Suprapubic skin (tissue), 4 donors: ENCODE measurements at regions not wholly inside any gene's neighbourhood (a gene's known extent, or its start where the extent isn't known, plus 50 kb on each side); places are given as distances from the start of the nearest gene placed in this dataset.

Experiments used
- DNase-seq, 2 donors: peaks; one replicate each; pipeline ENCODE4 v3.0.0-alpha.2; 2019; ENCODE audit warnings: low spot score in 2 of 2
- H3K27ac ChIP-seq: fragments of 200-600 bp; sonication (generic); one replicate; pipeline ENCODE4 v1.5.1; 2019
- H3K27me3 ChIP-seq: fragments of 200-600 bp; sonication (generic); one replicate; pipeline ENCODE4 v1.5.1; 2019
- H3K36me3 ChIP-seq: fragments of 200-600 bp; sonication (generic); one replicate; pipeline ENCODE4 v1.5.1; 2019
- H3K4me1 ChIP-seq: fragments of 200-600 bp; sonication (generic); one replicate; pipeline ENCODE4 v1.5.1; 2019
- H3K4me3 ChIP-seq: fragments of 200-600 bp; sonication (generic); one replicate; pipeline ENCODE4 v1.5.1; 2019; ENCODE audit warnings: mild to moderate bottlenecking
- H3K9me3 ChIP-seq: fragments of 200-600 bp; sonication (generic); one replicate; pipeline ENCODE4 v1.5.1; 2019
- EP300 ChIP-seq: sonication (generic); formaldehyde crosslinking; IDR thresholded peaks from one replicate; pipeline ENCODE4 v1.6.1; 2017; ENCODE audit warnings: antibody characterized with exemption
- POLR2A ChIP-seq, 2 donors: fragments of 450-650 bp; IDR thresholded peaks; one replicate each; pipeline ENCODE4 v1.6.1; 2017; ENCODE audit warnings: antibody characterized with exemption in 2 of 2, mild to moderate bottlenecking in 2 of 2, moderate library complexity in 2 of 2
- POLR2AphosphoS5 ChIP-seq, 3 donors: sonication (generic); formaldehyde crosslinking; IDR thresholded peaks; one replicate each; pipeline ENCODE4 v1.6.1; 2017; ENCODE audit warnings: antibody characterized with exemption in 3 of 3
- WGBS: methylation state at CpG from one replicate; pipeline ENCODE4 v1.1.5; 2018; 5-methylcytosine and 5-hydroxymethylcytosine counted together
- TF ChIP-seq, protein P1 (sequence below), 2 donors: fragments of 200-600 bp in 1 of 2; fragments of 450-650 bp in 1 of 2; sonication (generic) in 1 of 2; IDR thresholded peaks; one replicate each; pipeline ENCODE4 v1.5.1; 2016 to 2019; ENCODE audit warnings: antibody characterized with exemption in 2 of 2, mild to moderate bottlenecking in 1 of 2, moderate library complexity in 1 of 2

DNA sequence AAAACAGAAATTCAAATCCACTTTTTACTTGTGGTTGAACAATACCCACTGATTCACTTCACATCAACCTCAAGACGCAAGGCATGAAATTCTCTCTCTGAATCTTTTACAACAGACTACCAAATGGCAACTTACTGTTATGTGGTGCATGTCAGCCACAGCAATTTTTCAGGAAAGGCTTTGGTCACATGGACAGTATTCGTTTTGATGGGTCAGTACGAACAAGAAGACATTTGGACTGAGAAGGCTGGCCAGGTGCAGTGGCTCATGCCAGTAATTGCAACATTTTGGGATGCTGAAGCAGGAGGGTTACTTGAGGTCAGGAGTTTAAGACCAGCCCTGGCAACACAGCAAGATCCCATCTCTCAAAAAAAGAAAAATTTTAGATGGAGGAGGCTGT lies 144.0 kb downstream of the SEC23A start:
- H3K9me3 ChIP-seq: no peaks in the 10 kb centered on the region
- TF ChIP-seq POLR2A (IDR thresholded peaks at IDR 0.05): no peak
- TF ChIP-seq, protein P1, sequence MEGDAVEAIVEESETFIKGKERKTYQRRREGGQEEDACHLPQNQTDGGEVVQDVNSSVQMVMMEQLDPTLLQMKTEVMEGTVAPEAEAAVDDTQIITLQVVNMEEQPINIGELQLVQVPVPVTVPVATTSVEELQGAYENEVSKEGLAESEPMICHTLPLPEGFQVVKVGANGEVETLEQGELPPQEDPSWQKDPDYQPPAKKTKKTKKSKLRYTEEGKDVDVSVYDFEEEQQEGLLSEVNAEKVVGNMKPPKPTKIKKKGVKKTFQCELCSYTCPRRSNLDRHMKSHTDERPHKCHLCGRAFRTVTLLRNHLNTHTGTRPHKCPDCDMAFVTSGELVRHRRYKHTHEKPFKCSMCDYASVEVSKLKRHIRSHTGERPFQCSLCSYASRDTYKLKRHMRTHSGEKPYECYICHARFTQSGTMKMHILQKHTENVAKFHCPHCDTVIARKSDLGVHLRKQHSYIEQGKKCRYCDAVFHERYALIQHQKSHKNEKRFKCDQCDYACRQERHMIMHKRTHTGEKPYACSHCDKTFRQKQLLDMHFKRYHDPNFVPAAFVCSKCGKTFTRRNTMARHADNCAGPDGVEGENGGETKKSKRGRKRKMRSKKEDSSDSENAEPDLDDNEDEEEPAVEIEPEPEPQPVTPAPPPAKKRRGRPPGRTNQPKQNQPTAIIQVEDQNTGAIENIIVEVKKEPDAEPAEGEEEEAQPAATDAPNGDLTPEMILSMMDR (IDR thresholded peaks at IDR 0.05): no peak
- TF ChIP-seq EP300: no peak
- TF ChIP-seq POLR2AphosphoS5 (IDR thresholded peaks at IDR 0.05): no peak
- no peak for DNase-seq
- 89% methylated on average over 3 of the region's 3 CpGs for WGBS
- H3K27me3 ChIP-seq: no peaks in the 10 kb centered on the region
- H3K36me3 ChIP-seq: no peaks in the 10 kb centered on the region
- H3K27ac ChIP-seq: no peak overlapping the region
- H3K4me3 ChIP-seq: no peak overlapping the region
- no peaks in the 10 kb centered on the region for H3K4me1 ChIP-seq

DNA sequence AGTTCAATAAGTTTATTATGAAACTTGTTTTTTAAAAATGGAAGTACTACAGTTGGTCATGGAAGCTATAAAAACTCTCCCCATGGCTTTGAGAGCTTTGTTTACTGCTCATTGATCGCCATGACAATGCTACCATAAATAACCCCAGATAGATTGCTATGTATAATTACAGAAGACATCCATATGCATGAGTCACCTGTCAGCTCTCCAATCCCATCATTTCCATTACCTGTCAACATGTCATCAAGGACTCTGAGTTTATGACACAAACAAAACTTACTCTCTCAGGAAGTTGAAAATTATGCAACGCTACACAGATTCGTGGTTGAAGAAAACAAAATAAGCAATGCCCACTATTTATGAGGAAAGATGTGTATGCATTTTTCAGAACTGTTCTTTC lies 144.4 kb downstream of the SEC23A start:
- no peak overlapping the region for H3K27ac ChIP-seq
- no peaks in the 10 kb centered on the region for H3K9me3 ChIP-seq
- TF ChIP-seq EP300 (no peak), POLR2A (IDR thresholded peaks at IDR 0.05) (no peak), POLR2AphosphoS5 (IDR thresholded peaks at IDR 0.05) (no peak)
- TF ChIP-seq, protein P1 (IDR thresholded peaks at IDR 0.05): no peak
- H3K36me3 ChIP-seq: no peaks in the 10 kb centered on the region
- H3K27me3 ChIP-seq: no peaks in the 10 kb centered on the region
- no peaks in the 10 kb centered on the region for H3K4me1 ChIP-seq
- WGBS: 58% methylated on average over 3 of the region's 3 CpGs
- DNase-seq: no peak
- H3K4me3 ChIP-seq: no peak overlapping the region

DNA sequence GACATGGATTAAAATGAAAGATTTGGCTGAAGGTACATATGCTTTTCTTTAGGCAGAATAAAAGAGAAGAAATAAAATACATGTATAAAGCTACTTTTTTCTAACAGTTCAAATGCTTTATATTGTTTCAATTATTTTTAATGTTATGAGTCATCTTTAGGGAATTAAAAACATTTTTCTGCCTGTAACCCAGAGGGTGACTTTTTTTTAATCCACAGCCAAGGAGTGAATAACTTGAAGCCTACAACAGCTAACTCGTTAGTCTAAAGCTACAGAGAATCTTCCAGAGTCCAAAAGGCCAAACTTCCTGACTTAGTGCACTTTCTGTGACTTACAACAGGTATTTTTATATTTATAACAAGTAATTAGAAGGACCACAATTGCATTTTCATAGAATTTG lies 151.6 kb downstream of the SEC23A start:
- 12% methylated on average over 1 of the region's 1 CpG for WGBS
- no peaks in the 10 kb centered on the region for H3K4me1 ChIP-seq
- no peaks in the 10 kb centered on the region for H3K9me3 ChIP-seq
- no peaks in the 10 kb centered on the region for H3K36me3 ChIP-seq
- no peak for DNase-seq
- no peak overlapping the region for H3K4me3 ChIP-seq
- TF ChIP-seq EP300: no peak
- no peak for TF ChIP-seq POLR2AphosphoS5 (IDR thresholded peaks at IDR 0.05)
- TF ChIP-seq, protein P1 (IDR thresholded peaks at IDR 0.05): no peak
- no peak for TF ChIP-seq POLR2A (IDR thresholded peaks at IDR 0.05)
- H3K27ac ChIP-seq: no peak overlapping the region
- H3K27me3 ChIP-seq: no peaks in the 10 kb centered on the region

DNA sequence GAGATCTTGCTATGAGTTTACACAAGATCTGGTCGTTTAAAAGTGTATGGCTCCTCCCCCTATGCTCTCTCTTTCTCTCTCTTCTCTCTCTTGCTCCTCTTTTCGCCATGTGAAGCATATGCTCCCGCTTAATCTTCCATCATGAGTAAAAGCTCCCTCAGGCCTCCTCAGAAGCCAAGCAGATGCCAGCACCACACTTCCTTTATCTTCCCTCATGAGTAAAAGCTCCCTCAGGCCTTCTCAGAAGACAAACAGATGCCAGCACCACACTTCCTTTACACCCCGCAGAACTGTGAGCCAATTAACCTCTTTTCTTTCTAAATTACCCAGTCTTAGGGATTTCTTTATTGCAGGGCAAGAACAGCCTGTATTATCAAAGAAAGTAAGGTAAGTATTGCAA lies 152.4 kb downstream of the SEC23A start:
- Histone ChIP-seq H3K4me3 (no peak overlapping the region), H3K4me1 (no peaks in the 10 kb centered on the region), H3K9me3 (no peaks in the 10 kb centered on the region), H3K36me3 (no peaks in the 10 kb centered on the region), H3K27ac (no peak overlapping the region), H3K27me3 (no peaks in the 10 kb centered on the region)
- WGBS: 43% methylated on average over 4 of the region's 4 CpGs
- TF ChIP-seq, protein P1 (IDR thresholded peaks at IDR 0.05): no peak
- no peak for TF ChIP-seq POLR2AphosphoS5 (IDR thresholded peaks at IDR 0.05)
- no peak for TF ChIP-seq EP300
- no peak for TF ChIP-seq POLR2A (IDR thresholded peaks at IDR 0.05)
- DNase-seq: no peak

DNA sequence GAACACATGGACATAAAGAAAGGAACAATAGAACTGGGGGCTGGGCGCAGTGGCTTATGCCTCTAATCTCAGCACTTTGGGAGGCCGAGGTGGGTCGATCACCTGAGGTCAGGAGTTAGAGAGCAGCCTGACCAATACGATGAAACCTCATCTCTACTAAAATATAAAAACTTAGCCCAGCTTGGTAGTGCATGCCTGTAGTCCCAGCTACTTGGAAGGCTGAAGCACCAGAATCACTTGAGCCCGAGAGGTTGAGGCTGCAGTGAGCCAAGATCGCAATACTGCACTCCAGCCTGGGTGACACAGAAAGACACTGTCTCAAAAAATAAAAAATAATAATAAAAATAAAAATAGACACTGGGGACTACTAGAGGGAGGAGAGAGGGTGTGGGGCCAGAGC lies 154.5 kb downstream of the SEC23A start:
- no peak for DNase-seq
- Histone ChIP-seq H3K27me3 (no peaks in the 10 kb centered on the region), H3K36me3 (no peaks in the 10 kb centered on the region), H3K9me3 (no peaks in the 10 kb centered on the region), H3K4me3 (no peak overlapping the region), H3K4me1 (no peaks in the 10 kb centered on the region), H3K27ac (no peak overlapping the region)
- WGBS: 78% methylated on average over 6 of the region's 6 CpGs
- TF ChIP-seq POLR2AphosphoS5 (IDR thresholded peaks at IDR 0.05) (no peak), EP300 (no peak), POLR2A (IDR thresholded peaks at IDR 0.05) (no peak)
- TF ChIP-seq, protein P1 (IDR thresholded peaks at IDR 0.05): no peak
